ENCODE measurements at regions not wholly inside any gene's neighbourhood (a gene's known extent, or its start where the extent isn't known, plus 50 kb on each side); places are given as distances from the start of the nearest gene placed in this dataset.
"Not testable (repeated sequence)": the region's sequence is repeated elsewhere in the genome, so short reads cannot be mapped to it uniquely, and the experiment has no call there.

DNA sequence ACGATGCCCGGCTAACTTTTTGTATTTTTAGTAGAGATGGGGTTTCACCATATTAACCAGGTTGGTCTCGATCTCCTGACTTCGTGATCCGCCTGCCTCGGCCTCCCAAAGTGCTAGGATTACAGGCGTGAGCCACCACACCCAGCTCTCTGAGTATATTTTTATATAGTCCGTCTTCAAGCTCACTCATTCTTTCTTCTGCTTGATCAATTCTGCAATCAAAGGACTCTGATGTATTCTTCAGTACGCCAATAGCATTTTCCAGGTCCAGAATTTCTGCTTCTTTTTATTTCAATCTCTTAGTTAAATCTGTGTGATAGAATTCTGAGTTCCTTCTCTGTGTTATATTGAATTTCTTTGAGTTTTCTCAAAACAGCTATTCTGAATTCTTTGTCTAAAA is 281.9 kb upstream of the PMFBP1 start:
- DNase-seq (ENCODE audit: low read depth in 1 of 2, low spot score in 2 of 2); FAIRE-seq; H3K14ac ChIP-seq (ENCODE audit: insufficient read length); H4K8ac ChIP-seq (ENCODE audit: extremely low read depth, insufficient read depth, low read length); H3K4me2 ChIP-seq (ENCODE audit: insufficient read depth in 1 of 2, low read depth in 2 of 2, low read length in 2 of 2); H3K9ac ChIP-seq (replicated peaks in 1 of 4; ENCODE audit: extremely low read depth in 1 of 4, low read depth in 3 of 4, low read length in 3 of 4); H2BK12ac ChIP-seq (ENCODE audit: low read depth, low read length); H3K9me3 ChIP-seq (ENCODE audit: insufficient read depth in 2 of 2, low read depth in 1 of 2, low read length in 1 of 2); H2BK5ac ChIP-seq (ENCODE audit: low read depth, low read length); H2BK20ac ChIP-seq (ENCODE audit: low read length); POLR2A ChIA-PET (ENCODE audit: partially characterized antibody); H3K27me3 ChIP-seq (replicated peaks in 1 of 4; ENCODE audit: control insufficient read depth in 3 of 4, extremely low read depth in 1 of 4, insufficient read depth in 3 of 4, low read length in 3 of 4); H4K5ac ChIP-seq (ENCODE audit: insufficient read length, low read depth, low read length); H3K4me3 ChIP-seq (ENCODE audit: extremely low read depth in 1 of 4, insufficient read depth in 2 of 4, low read depth in 3 of 4, low read length in 4 of 4); H3K36me3 ChIP-seq (ENCODE audit: control insufficient read depth in 2 of 4, insufficient read depth in 4 of 4, low read length in 3 of 4); H3K23ac ChIP-seq (ENCODE audit: insufficient read length); H3K18ac ChIP-seq (ENCODE audit: extremely low read depth, low read length); H3K4me1 ChIP-seq (replicated peaks in 1 of 4; ENCODE audit: control insufficient read depth in 3 of 4, insufficient read depth in 4 of 4, low read length in 3 of 4); H2BK15ac ChIP-seq (ENCODE audit: low read length); H3K79me1 ChIP-seq (ENCODE audit: low read depth, low read length); H2AK5ac ChIP-seq (ENCODE audit: low read depth, low read length); H3K23me2 ChIP-seq (ENCODE audit: low read depth, low read length); CTCF ChIA-PET (ENCODE audit: partially characterized antibody); H3K79me2 ChIP-seq (ENCODE audit: control insufficient read depth in 1 of 2, insufficient read depth in 2 of 2, low read length in 2 of 2); H4K20me1 ChIP-seq (replicated peaks in 1 of 2; ENCODE audit: control insufficient read depth in 1 of 2, insufficient read depth in 2 of 2, low read length in 2 of 2); H2AFZ ChIP-seq (ENCODE audit: low read length); H3K4ac ChIP-seq (replicated peaks; ENCODE audit: insufficient read length, low read depth, low read length); H3K56ac ChIP-seq (replicated peaks; ENCODE audit: insufficient read length, low read depth, low read length); H2BK120ac ChIP-seq (replicated peaks; ENCODE audit: low read depth, low read length); H4K91ac ChIP-seq (replicated peaks; ENCODE audit: insufficient read length, low read length); H3K27ac ChIP-seq (ENCODE audit: low read depth, low read length): not testable (repeated sequence)
- 87% methylated on average over 9 of the region's 9 CpGs; no CpG with 5 or more reads in 1 of the 2 experiments for WGBS, 2 experiments (ENCODE audit: extremely low coverage in 1 of 2, insufficient coverage in 1 of 2, insufficient read length in 1 of 2, insufficient replicate concordance in 2 of 2, low coverage in 1 of 2, low lambda C conversion rate in 2 of 2, missing lambda C conversion rate in 1 of 2)
